RCC 7860 (cell line): ENCODE measurements at regions not wholly inside any gene's neighbourhood (a gene's known extent, or its start where the extent isn't known, plus 50 kb on each side); places are given as distances from the start of the nearest gene placed in this dataset.

Experiments used
- DNase-seq: peaks from one replicate; pipeline ENCODE4 v3.0.0-alpha.2; 2015; ENCODE audit warnings: low spot score
- FAIRE-seq: peaks from 2 replicates; lab custom pipeline; 2012; peaks lifted over from hg19 to GRCh38; lab: Jason Lieb, UNC

DNA sequence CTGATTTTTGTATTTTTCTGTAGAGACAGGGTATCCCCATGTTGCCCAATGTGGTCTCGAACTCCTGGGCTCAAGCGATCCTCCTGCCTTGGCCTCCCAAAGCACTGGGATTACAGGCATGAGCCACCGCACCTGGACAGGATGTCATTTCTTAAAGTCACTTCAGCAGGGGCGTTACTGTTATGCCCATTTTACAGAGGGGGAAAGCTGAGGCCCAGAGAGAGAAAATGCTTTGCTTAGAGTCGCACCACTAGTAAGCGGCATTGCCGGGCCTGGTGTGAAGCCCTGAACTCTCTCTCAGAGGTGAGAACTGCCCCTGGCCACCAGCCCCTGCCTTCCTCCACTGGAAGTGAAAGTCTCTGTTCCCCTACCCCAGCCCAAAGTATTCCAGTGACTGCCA, 207.0 kb downstream of the PHETA1 start:
- no peak for DNase-seq
- no peak for FAIRE-seq

- no peak for DNase-seq
- no peak for FAIRE-seq
These were observed 208.3 kb downstream of the PHETA1 start for GRCh38 chr12:111160350-111161241.

GRCh38 chr12:111158992-111159391, 209.9 kb downstream of the PHETA1 start:
- FAIRE-seq (no peak), DNase-seq (no peak)

GRCh38 chr12:111157486-111157885, 211.4 kb downstream of the PHETA1 start:
- no peak for FAIRE-seq
- DNase-seq = no peak

GRCh38 chr12:111156304-111156703, 212.6 kb downstream of the PHETA1 start:
- DNase-seq = no peak
- FAIRE-seq = no peak

- DNase-seq (no peak), FAIRE-seq (no peak)
These were observed 213.4 kb downstream of the PHETA1 start for GRCh38 chr12:111155521-111155920.

DNA sequence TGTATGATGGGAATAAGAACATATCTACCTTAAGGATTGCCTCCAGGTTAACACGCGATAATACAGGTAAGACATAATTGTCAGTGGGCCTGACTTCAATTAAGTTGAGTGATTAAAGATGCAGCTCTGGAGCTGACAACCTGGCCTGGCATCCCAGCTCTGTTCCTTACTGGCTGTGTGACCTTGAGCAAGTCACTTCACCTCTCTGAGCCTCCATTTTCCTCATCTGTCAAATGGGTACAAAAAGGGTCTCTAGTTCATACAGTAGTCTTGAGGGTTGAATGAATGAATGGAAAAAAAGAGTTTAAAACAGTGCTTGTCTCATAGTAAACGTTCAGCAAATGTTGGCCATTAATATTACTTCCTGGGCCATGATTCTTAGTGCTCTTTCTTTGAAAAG, 213.9 kb downstream of the PHETA1 start:
- DNase-seq (no peak), FAIRE-seq (no peak)

DNA sequence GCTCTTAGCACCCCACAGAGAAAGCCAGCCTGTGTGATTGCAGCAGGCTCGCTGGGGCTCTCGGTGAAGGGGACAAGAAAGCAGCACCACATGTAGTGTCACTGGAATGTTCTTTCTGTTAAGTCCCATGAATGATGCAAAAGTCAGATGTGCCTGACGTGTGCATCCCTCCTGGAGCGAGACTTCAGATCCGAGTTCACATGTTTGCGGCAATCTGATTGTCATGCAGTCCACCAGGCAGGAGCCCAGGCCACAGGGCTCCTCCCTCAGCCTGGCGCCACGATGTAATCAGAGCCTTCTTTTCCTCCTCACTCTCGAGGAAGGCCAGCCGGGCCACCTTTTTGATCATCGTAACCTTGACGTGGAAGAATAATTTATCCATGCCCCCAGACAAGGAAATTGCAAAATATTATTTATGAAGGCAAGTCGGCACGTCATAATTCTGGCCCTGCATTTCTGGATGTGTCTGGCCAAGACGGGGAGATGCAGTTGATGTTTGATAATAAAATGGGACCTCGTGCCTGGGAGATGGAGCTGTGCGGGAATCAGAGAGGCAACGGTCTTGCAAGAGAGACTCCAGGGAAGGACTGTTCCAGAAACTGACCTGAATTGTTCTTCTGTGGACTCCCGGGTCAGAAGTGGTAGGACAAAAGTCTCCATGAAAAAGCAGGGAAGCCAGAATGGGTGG, 214.6 kb downstream of the PHETA1 start:
- no peak for FAIRE-seq
- DNase-seq = no peak

GRCh38 chr12:111152561-111152960, 216.3 kb downstream of the PHETA1 start:
- FAIRE-seq (no peak), DNase-seq (no peak)

- DNase-seq (no peak), FAIRE-seq (no peak)
These were observed 217.7 kb downstream of the PHETA1 start for GRCh38 chr12:111150921-111151840.

DNA sequence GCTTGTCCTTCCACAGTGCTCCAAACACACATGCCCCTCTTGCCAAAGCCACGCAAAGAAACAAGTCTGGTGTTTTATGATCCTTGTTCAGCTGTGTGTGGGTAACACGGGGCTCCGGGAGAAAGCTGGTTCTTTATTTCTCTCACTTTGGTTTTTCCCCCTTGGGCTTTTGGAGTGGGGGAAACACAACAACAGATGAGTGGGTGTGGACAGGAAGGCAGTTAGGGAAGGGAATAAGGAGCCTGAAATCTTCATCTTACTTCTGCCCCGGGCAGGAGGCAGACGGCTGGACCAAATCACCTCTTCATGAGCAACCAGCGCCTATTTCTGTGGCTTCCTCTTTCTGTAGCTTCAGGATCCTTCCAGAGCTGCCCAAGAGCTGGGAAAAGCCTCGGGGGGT, 218.5 kb downstream of the PHETA1 start:
- FAIRE-seq (no peak), DNase-seq (no peak)

- DNase-seq = no peak
- no peak for FAIRE-seq
These were observed 219.6 kb downstream of the PHETA1 start for GRCh38 chr12:111149299-111149698.

GRCh38 chr12:111148005-111148404, 220.9 kb downstream of the PHETA1 start:
- no peak for FAIRE-seq
- no peak for DNase-seq

DNA sequence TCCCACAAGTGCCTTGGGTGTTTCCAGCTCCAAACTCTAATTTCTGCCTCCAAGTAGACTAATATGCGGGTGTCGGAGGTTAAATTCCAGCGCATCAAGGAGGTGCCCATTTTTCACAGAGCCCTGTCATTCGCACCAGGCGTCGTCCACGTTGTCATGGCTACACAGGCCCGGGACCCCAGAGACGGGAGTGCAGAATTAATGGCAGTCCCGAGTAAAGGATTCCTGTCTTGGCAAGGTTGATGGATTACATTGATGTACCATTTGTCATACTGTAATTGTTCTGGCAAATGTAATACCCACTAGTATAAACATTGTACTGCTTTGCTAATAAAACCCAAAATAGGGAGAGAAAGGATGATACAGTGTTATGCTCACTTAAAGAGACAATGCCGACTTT, 222.9 kb upstream of the MYL2 start:
- DNase-seq (no peak), FAIRE-seq (no peak)

DNA sequence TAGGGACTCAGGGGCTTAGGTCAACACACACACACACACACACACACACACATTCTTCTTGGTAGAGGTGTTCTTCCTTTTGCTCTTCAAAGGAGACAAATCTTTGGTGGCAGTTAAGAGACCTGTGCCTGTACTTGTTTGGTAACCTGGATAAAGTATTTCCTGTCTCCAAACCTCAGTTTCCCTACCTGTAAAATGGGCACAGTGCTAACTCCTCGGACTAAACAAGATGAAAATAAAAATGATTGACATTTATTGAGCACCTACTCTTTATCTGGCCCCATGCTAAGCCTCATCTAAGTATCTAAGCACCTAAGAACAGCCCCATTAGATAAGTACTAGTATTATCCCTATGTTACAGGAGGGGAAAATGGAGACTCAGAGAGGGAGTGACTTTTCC, 220.8 kb upstream of the MYL2 start:
- DNase-seq (no peak), FAIRE-seq (no peak)

- FAIRE-seq = no peak
- no peak for DNase-seq
These were observed 217.6 kb upstream of the MYL2 start for GRCh38 chr12:111138016-111138415.

DNA sequence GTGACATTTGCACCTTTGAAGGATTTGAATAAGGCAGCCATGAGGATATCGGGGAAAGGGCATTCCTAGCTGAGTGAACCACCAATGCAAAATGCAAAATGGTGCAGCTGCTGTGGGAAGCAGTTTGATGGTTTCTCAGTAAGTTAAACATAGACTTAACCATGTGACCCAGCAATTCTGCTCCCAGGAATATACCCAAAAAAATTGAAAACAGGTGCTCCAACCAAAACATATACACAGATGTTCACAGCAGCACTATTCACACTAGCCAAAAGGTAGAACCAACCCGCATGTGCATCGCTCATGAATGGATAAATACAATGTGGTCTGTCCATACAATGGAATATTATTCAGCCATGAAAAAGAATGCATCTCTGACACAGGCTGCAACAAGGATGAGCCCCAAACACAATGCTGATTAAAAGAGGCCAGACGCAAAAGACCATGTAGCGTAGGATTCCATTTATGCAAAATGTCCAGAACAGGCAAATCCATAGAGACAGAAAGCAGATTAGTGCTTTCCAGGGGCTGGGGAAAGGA, 215.0 kb upstream of the MYL2 start:
- no peak for DNase-seq
- FAIRE-seq = no peak

DNA sequence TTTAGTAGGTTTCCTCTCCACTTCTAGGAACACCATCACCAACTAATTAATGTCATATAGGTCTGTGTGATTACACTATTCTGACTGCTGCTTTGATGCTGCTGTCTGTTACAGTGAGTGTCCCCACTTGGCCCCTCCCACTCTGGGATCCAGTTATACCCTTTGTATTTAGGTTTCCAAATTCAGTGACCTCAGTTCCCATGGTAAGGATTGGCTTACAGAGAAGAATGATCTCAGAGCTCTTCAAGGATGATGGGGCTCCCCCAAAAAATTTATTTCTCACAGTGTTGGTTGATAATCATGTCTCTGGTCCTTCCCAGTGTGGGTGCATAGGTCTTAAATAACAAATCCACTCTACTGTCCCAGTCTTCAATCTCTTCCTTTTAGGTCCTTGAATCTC, 210.0 kb upstream of the MYL2 start:
- FAIRE-seq (no peak), DNase-seq (no peak)

- FAIRE-seq (no peak), DNase-seq (no peak)
These were observed 208.9 kb upstream of the MYL2 start for GRCh38 chr12:111129149-111129767.

DNA sequence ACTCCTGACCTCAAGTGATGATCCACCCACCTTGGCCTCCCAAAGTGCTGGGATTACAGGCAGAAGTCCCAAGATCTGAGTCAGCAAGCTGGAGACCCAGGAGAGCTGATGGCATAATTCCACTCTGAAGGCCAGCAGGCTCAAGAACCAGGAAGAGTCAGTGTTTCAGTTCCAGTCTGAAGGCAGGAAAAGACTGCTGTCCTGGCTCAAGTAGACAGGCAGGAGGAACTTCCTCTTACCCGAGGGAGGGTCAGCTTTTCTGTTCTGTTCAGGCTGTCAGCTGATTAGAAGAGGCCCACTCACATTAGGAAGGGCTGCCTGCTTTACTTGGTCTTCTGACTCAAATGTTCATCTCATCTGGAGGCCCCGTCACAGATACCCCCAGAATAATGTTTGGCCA, 206.0 kb upstream of the MYL2 start:
- FAIRE-seq (no peak), DNase-seq (no peak)

- FAIRE-seq (no peak), DNase-seq (no peak)
These were observed 203.8 kb upstream of the MYL2 start for GRCh38 chr12:111124183-111124582.
